GM12878 (cell line): ENCODE measurements at regions not wholly inside any gene's neighbourhood (a gene's known extent, or its start where the extent isn't known, plus 50 kb on each side); places are given as distances from the start of the nearest gene placed in this dataset.
A peak's percentile ranks its signal among the peaks of the same experiment; 100 is the strongest.

Source experiments
- ATAC-seq: fragments of 200-7000 bp; cut with Tn5 transposase; 3 replicates; pipeline ENCODE4 v1.9.1; 2020; ENCODE audit warnings: mild to moderate bottlenecking, moderate library complexity
- BruUV-seq: library from RNA; stranded (reverse); fragments of 400-500 nt; replicated peaks from 2 replicates; lab custom pipeline; 2021; lab: Mats Ljungman, UMichigan
- CTCF ChIA-PET: fragments of 300-600 bp; sonication (Branson Sonifier 250); formaldehyde crosslinking; extraction: SDS; loops from one replicate; lab custom pipeline; 2021; ENCODE audit warnings: inconsistent platforms; lab: Yijun Ruan, JAX
- POLR2A ChIA-PET: fragments of 350-600 bp; formaldehyde crosslinking; extraction: SDS; loops from one replicate; lab custom pipeline; 2021; ENCODE audit warnings: inconsistent platforms; lab: Charles Lee
- RAD21 ChIA-PET: fragments of 300-600 bp; sonication (Branson Sonifier 250); formaldehyde crosslinking; loops from one replicate; lab custom pipeline; 2023; ENCODE audit warnings: antibody characterized with exemption; ENCODE audit not compliant: unreplicated experiment; lab: Charles Lee
- SMC1A ChIA-PET: fragments of 300-600 bp; sonication (Branson Sonifier 250); formaldehyde crosslinking; loops from one replicate; lab custom pipeline; 2023; ENCODE audit not compliant: unreplicated experiment, uncharacterized antibody; lab: Charles Lee
- DNase-seq: peaks from one replicate; pipeline ENCODE4 v3.0.0-alpha.2; 2011; ENCODE audit warnings: low read depth, low spot score
- FAIRE-seq: peaks from 3 replicates; lab custom pipeline; 2011; peaks lifted over from hg19 to GRCh38; lab: Jason Lieb, UNC
- H2AFZ ChIP-seq: 2 replicates; pipeline ENCODE4 v1.6.0; 2011; ENCODE audit warnings: low read depth, low read length, control low read depth; ENCODE audit not compliant: control insufficient read depth
- H3K27ac ChIP-seq: 2 replicates; pipeline ENCODE4 v1.5.1; 2011; ENCODE audit warnings: control low read depth; ENCODE audit not compliant: control insufficient read depth, insufficient read depth
- H3K27me3 ChIP-seq, 2 experiments: replicated peaks in 1 of 2; 2 replicates each; pipeline versions ENCODE4 v1.6.0 to v1.6.1; 2011; ENCODE audit warnings: low read length in 1 of 2; ENCODE audit not compliant: control insufficient read depth in 2 of 2, insufficient read depth in 2 of 2
- H3K36me3 ChIP-seq, 2 experiments: 2 replicates each; pipeline ENCODE4 v1.5.1; 2011; ENCODE audit warnings: low read length in 1 of 2; ENCODE audit not compliant: control insufficient read depth in 2 of 2, insufficient read depth in 2 of 2
- H3K4me1 ChIP-seq: 2 replicates; pipeline ENCODE4 v1.6.1; 2011; ENCODE audit warnings: mild to moderate bottlenecking, low read length, moderate library complexity, mixed read lengths; ENCODE audit not compliant: control insufficient read depth, insufficient read depth
- H3K4me2 ChIP-seq: 2 replicates; pipeline ENCODE4 v1.6.0; 2011; ENCODE audit warnings: control low read depth; ENCODE audit not compliant: control insufficient read depth, insufficient read depth
- H3K4me3 ChIP-seq: fragments of 200-600 bp; sonication (generic); 2 replicates; pipeline ENCODE4 v1.5.1; 2016
- H3K79me2 ChIP-seq: 2 replicates; pipeline ENCODE4 v1.6.0; 2011; ENCODE audit warnings: low read length; ENCODE audit not compliant: control insufficient read depth, insufficient read depth
- H3K9ac ChIP-seq: 2 replicates; pipeline ENCODE4 v1.8.0; 2011; ENCODE audit warnings: low read length, control low read depth, mixed read lengths; ENCODE audit not compliant: control insufficient read depth, insufficient read depth
- H3K9me3 ChIP-seq: replicated peaks from 3 replicates; pipeline ENCODE4 v1.5.1; 2011; ENCODE audit warnings: mild to moderate bottlenecking, low read length; ENCODE audit not compliant: control insufficient read depth, insufficient read depth
- H4K20me1 ChIP-seq: 2 replicates; pipeline ENCODE4 v1.6.0; 2011; ENCODE audit not compliant: control insufficient read depth, insufficient read depth
- CREB1 ChIP-seq: IDR thresholded peaks from 2 replicates; pipeline ENCODE4 v1.6.1; 2012; ENCODE audit warnings: low read depth, mild to moderate bottlenecking, inconsistent platforms
- CREM ChIP-seq: IDR thresholded peaks from 2 replicates; pipeline ENCODE4 v1.6.1; 2014; ENCODE audit warnings: antibody characterized with exemption, low read depth
- EGR1 ChIP-seq, 2 experiments: IDR thresholded peaks; 1 replicate in 1 of 2; 2 replicates in 1 of 2; pipeline ENCODE4 v1.6.1; 2011 to 2012; ENCODE audit warnings: low read depth in 2 of 2, low read length in 2 of 2, borderline replicate concordance in 1 of 2, mild to moderate bottlenecking in 1 of 2, moderate library complexity in 1 of 2
- KAT2A ChIP-seq: conservative IDR thresholded peaks from 2 replicates; pipeline ENCODE4 v1.6.1; 2011; ENCODE audit warnings: low read depth, low read length; ENCODE audit not compliant: control insufficient read depth
- MTA3 ChIP-seq: IDR thresholded peaks from 2 replicates; pipeline ENCODE4 v1.6.1; 2012; ENCODE audit warnings: low read length, inconsistent platforms, borderline replicate concordance
- RELA ChIP-seq: fragments of 450-650 bp; IDR thresholded peaks from 2 replicates; pipeline ENCODE4 v1.8.0; 2014; ENCODE audit warnings: borderline replicate concordance; ENCODE audit not compliant: partially characterized antibody
- TCF7 ChIP-seq: IDR thresholded peaks from 2 replicates; pipeline ENCODE4 v1.6.1; 2014; ENCODE audit warnings: antibody characterized with exemption, borderline replicate concordance
- WGBS: methylation state at CpG from one replicate; pipeline ENCODE4 v1.1.6; 2016; ENCODE audit warnings: low lambda C conversion rate; ENCODE audit not compliant: insufficient replicate concordance, insufficient coverage; ENCODE audit errors: missing lambda C conversion rate; 5-methylcytosine and 5-hydroxymethylcytosine counted together
- in situ Hi-C: fragments of 300-500 bp; cut with MboI; formaldehyde crosslinking; loops from 9 replicates; pipeline ENCODE4 v1.14.3; 2018; ENCODE audit warnings: mixed read lengths
- intact Hi-C: fragments of 100-400 bp; cut with micrococcal nuclease; formaldehyde crosslinking; loops from one replicate; pipeline ENCODE4 v1.14.2; 2022; ENCODE audit not compliant: unreplicated experiment
- TF ChIP-seq, protein P1 (sequence below): fragments of 450-650 bp; IDR thresholded peaks from 2 replicates; pipeline ENCODE4 v1.6.1; 2017; ENCODE audit warnings: antibody characterized with exemption, mild to moderate bottlenecking, moderate library complexity
- TF ChIP-seq, protein P2 (sequence below): fragments of 450-650 bp; IDR thresholded peaks from 2 replicates; pipeline ENCODE4 v1.6.1; 2017; ENCODE audit warnings: mild to moderate bottlenecking, moderate library complexity

DNA sequence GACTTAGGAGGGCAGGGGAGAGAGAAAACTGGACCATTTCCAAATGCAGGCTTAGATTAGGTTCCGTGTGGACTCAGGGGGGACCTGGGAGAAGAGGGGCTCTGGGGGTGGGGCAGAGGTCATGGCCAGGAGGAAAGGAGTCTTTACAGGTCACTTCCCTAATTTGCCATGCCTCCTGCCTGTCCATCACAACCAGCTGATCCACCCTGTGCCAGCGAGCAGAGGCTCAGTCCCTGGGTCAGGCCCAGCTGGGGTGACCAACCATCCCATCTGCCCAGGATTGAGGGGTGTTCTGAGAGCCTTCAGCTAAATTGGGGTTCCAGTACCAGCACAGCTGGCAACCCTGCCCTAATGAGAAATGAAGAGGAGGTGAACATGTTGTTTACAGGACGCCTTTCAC is 84.6 kb upstream of the CACUL1 start:
- FAIRE-seq, result no peak

DNA sequence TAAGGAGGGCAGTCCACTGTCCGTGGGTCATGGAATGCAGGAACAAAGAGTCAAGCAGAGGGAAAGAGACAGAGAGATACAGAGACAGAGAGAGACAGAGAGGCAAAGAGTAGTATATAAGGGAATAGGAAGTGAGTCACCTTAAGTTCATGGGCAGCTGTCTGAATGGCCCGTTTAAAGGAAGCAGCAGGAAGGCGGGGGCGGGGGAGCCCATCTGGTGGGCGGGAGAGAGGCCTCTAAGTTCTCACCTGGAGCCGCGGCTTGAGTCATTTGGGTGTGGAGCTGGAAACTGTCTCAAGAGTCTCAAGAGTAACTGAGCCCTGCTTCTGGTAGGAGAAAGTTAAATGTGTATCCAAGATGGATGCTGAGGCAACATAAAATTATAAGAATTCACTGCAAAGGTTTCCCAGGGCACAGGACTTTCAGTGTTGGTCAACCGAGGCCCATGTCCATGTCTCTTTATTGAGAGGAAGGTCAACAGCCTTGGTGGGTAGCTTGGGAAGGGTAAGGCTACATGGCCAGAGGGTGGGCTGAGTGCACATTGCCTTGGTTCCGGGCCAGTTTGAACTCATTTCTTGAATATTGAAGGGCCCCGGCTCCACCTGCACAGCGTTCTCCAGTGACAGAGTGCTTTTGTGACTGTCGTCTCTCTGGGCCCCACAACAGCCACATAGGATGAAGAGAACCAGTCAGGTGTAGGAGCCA is 85.5 kb upstream of the CACUL1 start:
- TF ChIP-seq, protein P1, sequence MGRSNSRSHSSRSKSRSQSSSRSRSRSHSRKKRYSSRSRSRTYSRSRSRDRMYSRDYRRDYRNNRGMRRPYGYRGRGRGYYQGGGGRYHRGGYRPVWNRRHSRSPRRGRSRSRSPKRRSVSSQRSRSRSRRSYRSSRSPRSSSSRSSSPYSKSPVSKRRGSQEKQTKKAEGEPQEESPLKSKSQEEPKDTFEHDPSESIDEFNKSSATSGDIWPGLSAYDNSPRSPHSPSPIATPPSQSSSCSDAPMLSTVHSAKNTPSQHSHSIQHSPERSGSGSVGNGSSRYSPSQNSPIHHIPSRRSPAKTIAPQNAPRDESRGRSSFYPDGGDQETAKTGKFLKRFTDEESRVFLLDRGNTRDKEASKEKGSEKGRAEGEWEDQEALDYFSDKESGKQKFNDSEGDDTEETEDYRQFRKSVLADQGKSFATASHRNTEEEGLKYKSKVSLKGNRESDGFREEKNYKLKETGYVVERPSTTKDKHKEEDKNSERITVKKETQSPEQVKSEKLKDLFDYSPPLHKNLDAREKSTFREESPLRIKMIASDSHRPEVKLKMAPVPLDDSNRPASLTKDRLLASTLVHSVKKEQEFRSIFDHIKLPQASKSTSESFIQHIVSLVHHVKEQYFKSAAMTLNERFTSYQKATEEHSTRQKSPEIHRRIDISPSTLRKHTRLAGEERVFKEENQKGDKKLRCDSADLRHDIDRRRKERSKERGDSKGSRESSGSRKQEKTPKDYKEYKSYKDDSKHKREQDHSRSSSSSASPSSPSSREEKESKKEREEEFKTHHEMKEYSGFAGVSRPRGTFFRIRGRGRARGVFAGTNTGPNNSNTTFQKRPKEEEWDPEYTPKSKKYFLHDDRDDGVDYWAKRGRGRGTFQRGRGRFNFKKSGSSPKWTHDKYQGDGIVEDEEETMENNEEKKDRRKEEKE, result no peak
- no peak for TF ChIP-seq CREB1
- TF ChIP-seq, protein P2, sequence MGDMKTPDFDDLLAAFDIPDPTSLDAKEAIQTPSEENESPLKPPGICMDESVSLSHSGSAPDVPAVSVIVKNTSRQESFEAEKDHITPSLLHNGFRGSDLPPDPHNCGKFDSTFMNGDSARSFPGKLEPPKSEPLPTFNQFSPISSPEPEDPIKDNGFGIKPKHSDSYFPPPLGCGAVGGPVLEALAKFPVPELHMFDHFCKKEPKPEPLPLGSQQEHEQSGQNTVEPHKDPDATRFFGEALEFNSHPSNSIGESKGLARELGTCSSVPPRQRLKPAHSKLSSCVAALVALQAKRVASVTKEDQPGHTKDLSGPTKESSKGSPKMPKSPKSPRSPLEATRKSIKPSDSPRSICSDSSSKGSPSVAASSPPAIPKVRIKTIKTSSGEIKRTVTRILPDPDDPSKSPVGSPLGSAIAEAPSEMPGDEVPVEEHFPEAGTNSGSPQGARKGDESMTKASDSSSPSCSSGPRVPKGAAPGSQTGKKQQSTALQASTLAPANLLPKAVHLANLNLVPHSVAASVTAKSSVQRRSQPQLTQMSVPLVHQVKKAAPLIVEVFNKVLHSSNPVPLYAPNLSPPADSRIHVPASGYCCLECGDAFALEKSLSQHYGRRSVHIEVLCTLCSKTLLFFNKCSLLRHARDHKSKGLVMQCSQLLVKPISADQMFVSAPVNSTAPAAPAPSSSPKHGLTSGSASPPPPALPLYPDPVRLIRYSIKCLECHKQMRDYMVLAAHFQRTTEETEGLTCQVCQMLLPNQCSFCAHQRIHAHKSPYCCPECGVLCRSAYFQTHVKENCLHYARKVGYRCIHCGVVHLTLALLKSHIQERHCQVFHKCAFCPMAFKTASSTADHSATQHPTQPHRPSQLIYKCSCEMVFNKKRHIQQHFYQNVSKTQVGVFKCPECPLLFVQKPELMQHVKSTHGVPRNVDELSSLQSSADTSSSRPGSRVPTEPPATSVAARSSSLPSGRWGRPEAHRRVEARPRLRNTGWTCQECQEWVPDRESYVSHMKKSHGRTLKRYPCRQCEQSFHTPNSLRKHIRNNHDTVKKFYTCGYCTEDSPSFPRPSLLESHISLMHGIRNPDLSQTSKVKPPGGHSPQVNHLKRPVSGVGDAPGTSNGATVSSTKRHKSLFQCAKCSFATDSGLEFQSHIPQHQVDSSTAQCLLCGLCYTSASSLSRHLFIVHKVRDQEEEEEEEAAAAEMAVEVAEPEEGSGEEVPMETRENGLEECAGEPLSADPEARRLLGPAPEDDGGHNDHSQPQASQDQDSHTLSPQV, result no peak
- TF ChIP-seq EGR1 (IDR thresholded peaks at IDR 0.05; ENCODE audit: borderline replicate concordance in 1 of 2, low read depth in 2 of 2, low read length in 2 of 2), result peak in 1 of 2 experiments; percentile 48; a peak in 1 of 3 replicates
- no peak for TF ChIP-seq KAT2A
- TF ChIP-seq TCF7, result no peak
- TF ChIP-seq, all 136 proteins: peak for 1
- Histone ChIP-seq H3K27ac (no peak overlapping the region), H2AFZ (no peak overlapping the region), H3K36me3 (no peaks in the 10 kb centered on the region), H4K20me1 (no peaks in the 10 kb centered on the region), H3K9ac (no peak overlapping the region), H3K79me2 (no peaks in the 10 kb centered on the region), H3K27me3 (no peaks in the 10 kb centered on the region; a peak in 1 of 4 replicates), H3K9me3 (no peaks in the 10 kb centered on the region), H3K4me1 (no peaks in the 10 kb centered on the region), H3K4me3 (no peak overlapping the region), H3K4me2 (no peak overlapping the region)
- ChIA-PET RAD21 (no interaction called here), CTCF (no interaction called here), SMC1A (no interaction called here), POLR2A (no interaction called here)
- intact Hi-C loops, result no loop called here
- WGBS, result 43% methylated on average over 12 of the region's 12 CpGs
- FAIRE-seq, result no peak
- in situ Hi-C loops, result no loop called here
- BruUV-seq, result no TSS peak
- DNase-seq, result no peak
- no peak for ATAC-seq

More for the DNA sequence above, 84.6 kb upstream of the CACUL1 start:
- ChIA-PET SMC1A (no interaction called here), RAD21 (no interaction called here), CTCF (interaction anchor here (1.1 kb wide), 1 partner anchor 11 kb away, joined by 3 read pairs; no protein-coding TSS in a partner anchor), POLR2A (no interaction called here)
- DNase-seq, result no peak
- Histone ChIP-seq H3K9me3 (no peaks in the 10 kb centered on the region), H3K9ac (no peak overlapping the region), H3K27me3 (no peaks in the 10 kb centered on the region; a peak in 1 of 4 replicates), H2AFZ (no peak overlapping the region), H4K20me1 (no peaks in the 10 kb centered on the region), H3K27ac (no peak overlapping the region), H3K36me3 (no peaks in the 10 kb centered on the region), H3K79me2 (no peaks in the 10 kb centered on the region), H3K4me1 (no peaks in the 10 kb centered on the region), H3K4me3 (no peak overlapping the region), H3K4me2 (no peak overlapping the region)
- no TSS peak for BruUV-seq
- WGBS, result 45% methylated on average over 3 of the region's 3 CpGs
- TF ChIP-seq CREM (no peak), RELA (no peak), MTA3 (no peak)
- ATAC-seq, result no peak
- in situ Hi-C loops, result no loop called here
- intact Hi-C loops, result no loop called here
